SK-N-SH (cell line): ENCODE measurements at regions not wholly inside any gene's neighbourhood (a gene's known extent, or its start where the extent isn't known, plus 50 kb on each side); places are given as distances from the start of the nearest gene placed in this dataset.

Experiments
- CTCF ChIP-seq: fragments of 200-600 bp; sonication (generic); IDR thresholded peaks from 2 replicates; pipeline ENCODE4 v1.6.1; 2017; ENCODE audit warnings: antibody characterized with exemption, mild to moderate bottlenecking, moderate library complexity
- EP300 ChIP-seq, 2 experiments: IDR thresholded peaks; 2 replicates each; pipeline versions ENCODE4 v1.4.0 to v1.6.1; 2012; ENCODE audit warnings: borderline replicate concordance in 1 of 2, low read depth in 1 of 2, low read length in 1 of 2
- EZH2phosphoT487 ChIP-seq: fragments of 200-600 bp; sonication (generic); IDR thresholded peaks from 2 replicates; pipeline ENCODE4 v1.6.1; 2017; ENCODE audit warnings: low read depth, mixed run types, mild to moderate bottlenecking, antibody characterized with exemption, moderate library complexity, borderline replicate concordance
- FOXJ3 ChIP-seq: sonication (generic); formaldehyde crosslinking; IDR thresholded peaks from 2 replicates; pipeline ENCODE4 v1.5.1; 2020; ENCODE audit warnings: mild to moderate bottlenecking, missing genetic modification reagents
- FOXM1 ChIP-seq: IDR thresholded peaks from 2 replicates; pipeline ENCODE4 v1.4.0; 2012; ENCODE audit warnings: low read depth, mild to moderate bottlenecking
- GABPA ChIP-seq: IDR thresholded peaks from 2 replicates; pipeline ENCODE4 v1.4.0; 2012; ENCODE audit warnings: low read depth, mild to moderate bottlenecking
- GATA2 ChIP-seq: sonication (generic); formaldehyde crosslinking; IDR thresholded peaks from 2 replicates; pipeline ENCODE4 v1.5.0; 2020; ENCODE audit warnings: mild to moderate bottlenecking, missing genetic modification reagents
- MAX ChIP-seq: IDR thresholded peaks from 2 replicates; pipeline ENCODE4 v1.4.0; 2012; ENCODE audit warnings: low read depth
- PBX3 ChIP-seq: IDR thresholded peaks from 2 replicates; pipeline ENCODE4; 2012
- POLR2AphosphoS5 ChIP-seq: IDR thresholded peaks from 2 replicates; pipeline ENCODE4 v1.6.1; 2012; ENCODE audit warnings: low read depth, low read length

GRCh38 chr3:24933401-24933800 is 438.8 kb upstream of the THRB start:
- TF ChIP-seq EZH2phosphoT487 (no peak), CTCF (no peak), GATA2 (CRISPR knock-in tag) (no peak), PBX3 (no peak), GABPA (no peak), EP300 (IDR thresholded peaks at IDR 0.05; ENCODE audit: borderline replicate concordance in 1 of 2, low read depth in 1 of 2, low read length in 1 of 2) (no peak), FOXJ3 (CRISPR knock-in tag) (no peak), MAX (no peak), POLR2AphosphoS5 (no peak), FOXM1 (no peak)
